Liver (tissue), 8 donors: ENCODE measurements at regions not wholly inside any gene's neighbourhood (a gene's known extent, or its start where the extent isn't known, plus 50 kb on each side); places are given as distances from the start of the nearest gene placed in this dataset.

Experiments
- DNase-seq: peaks from one replicate; pipeline ENCODE4 v3.0.0-alpha.2; 2017; ENCODE audit warnings: low spot score
- H3K27ac ChIP-seq, 2 donors: one replicate each; pipeline ENCODE4 v1.7.0; 2013; ENCODE audit warnings: inconsistent platforms in 2 of 2, low read length in 2 of 2, control low read depth in 1 of 2, low read depth in 1 of 2, mild to moderate bottlenecking in 1 of 2
- H3K27me3 ChIP-seq, 4 donors: one replicate each; pipeline versions ENCODE4 v1.6.1 to v1.7.0; 2013; ENCODE audit warnings: low read length in 3 of 4, inconsistent platforms in 1 of 4, mild to moderate bottlenecking in 1 of 4, moderate library complexity in 1 of 4; ENCODE audit not compliant: control insufficient read depth in 4 of 4, insufficient read depth in 4 of 4
- H3K36me3 ChIP-seq, 4 donors: one replicate each; pipeline versions ENCODE4 v1.6.1 to v1.7.0; 2013; ENCODE audit warnings: low read length in 3 of 4, mild to moderate bottlenecking in 3 of 4, low read depth in 1 of 4, moderate library complexity in 1 of 4; ENCODE audit not compliant: control insufficient read depth in 4 of 4, insufficient read depth in 3 of 4
- H3K4me1 ChIP-seq, 4 donors: one replicate each; pipeline versions ENCODE4 v1.6.1 to v1.7.0; 2013; ENCODE audit warnings: low read length in 3 of 4, mild to moderate bottlenecking in 3 of 4, moderate library complexity in 1 of 4; ENCODE audit not compliant: control insufficient read depth in 4 of 4, insufficient read depth in 4 of 4
- H3K4me3 ChIP-seq, 3 donors: one replicate each; pipeline versions ENCODE4 v1.6.1 to v1.7.0; 2013; ENCODE audit warnings: low read length in 3 of 3, control low read depth in 1 of 3, low read depth in 1 of 3, mild to moderate bottlenecking in 1 of 3
- H3K9ac ChIP-seq, 2 donors: one replicate each; pipeline ENCODE4 v1.7.0; 2013; ENCODE audit warnings: low read length in 2 of 2, mild to moderate bottlenecking in 2 of 2, moderate library complexity in 2 of 2, control low read depth in 1 of 2, low read depth in 1 of 2
- H3K9me3 ChIP-seq, 4 donors: one replicate each; pipeline versions ENCODE4 v1.6.1 to v1.7.0; 2013; ENCODE audit warnings: low read length in 3 of 4; ENCODE audit not compliant: control insufficient read depth in 4 of 4
- CTCF ChIP-seq: fragments of 150-350 bp; IDR thresholded peaks from 2 replicates; pipeline ENCODE4 v1.5.1; 2017; ENCODE audit warnings: improper control_type of control experiment, low read depth, low read length; ENCODE audit not compliant: missing input control
- EGR1 ChIP-seq, 2 donors: IDR thresholded peaks; 2 replicates each; pipeline ENCODE4 v1.6.1; 2016 to 2018; ENCODE audit warnings: antibody characterized with exemption in 2 of 2, low read depth in 2 of 2
- FOXA1 ChIP-seq: IDR thresholded peaks from 2 replicates; pipeline ENCODE4 v1.6.1; 2016; ENCODE audit warnings: antibody characterized with exemption
- FOXA2 ChIP-seq: IDR thresholded peaks from 2 replicates; pipeline ENCODE4 v1.6.1; 2016; ENCODE audit warnings: antibody characterized with exemption
- GABPA ChIP-seq, 2 donors: IDR thresholded peaks in 1 of 2; conservative IDR thresholded peaks in 1 of 2; 2 replicates each; pipeline ENCODE4 v1.6.1; 2016; ENCODE audit warnings: antibody characterized with exemption in 2 of 2, mild to moderate bottlenecking in 1 of 2, moderate library complexity in 1 of 2
- HNF4A ChIP-seq, 2 donors: conservative IDR thresholded peaks; 2 replicates each; pipeline ENCODE4 v1.6.1; 2016; ENCODE audit warnings: antibody characterized with exemption in 2 of 2, mild to moderate bottlenecking in 2 of 2
- HNF4G ChIP-seq: IDR thresholded peaks from 2 replicates; pipeline ENCODE4 v1.6.1; 2016; ENCODE audit warnings: antibody characterized with exemption
- JUND ChIP-seq, 2 donors: IDR thresholded peaks; 2 replicates each; pipeline ENCODE4 v1.6.1; 2016; ENCODE audit warnings: antibody characterized with exemption in 2 of 2
- NR2F2 ChIP-seq: IDR thresholded peaks from 2 replicates; pipeline ENCODE4 v1.6.1; 2016; ENCODE audit warnings: antibody characterized with exemption
- RAD21 ChIP-seq, 2 donors: IDR thresholded peaks; 2 replicates each; pipeline ENCODE4 v1.6.1; 2016; ENCODE audit warnings: antibody characterized with exemption in 2 of 2, mild to moderate bottlenecking in 2 of 2
- RXRA ChIP-seq, 2 donors: IDR thresholded peaks; 2 replicates each; pipeline ENCODE4 v1.6.1; 2017 to 2018; ENCODE audit warnings: antibody characterized with exemption in 2 of 2, mild to moderate bottlenecking in 1 of 2
- SP1 ChIP-seq: IDR thresholded peaks from 2 replicates; pipeline ENCODE4 v1.6.1; 2018; ENCODE audit warnings: antibody characterized with exemption, mild to moderate bottlenecking
- TAF1 ChIP-seq: conservative IDR thresholded peaks from 2 replicates; pipeline ENCODE4 v1.6.1; 2016; ENCODE audit warnings: antibody characterized with exemption, mild to moderate bottlenecking
- YY1 ChIP-seq: IDR thresholded peaks from 2 replicates; pipeline ENCODE4 v1.6.1; 2016; ENCODE audit warnings: antibody characterized with exemption, mild to moderate bottlenecking
- WGBS: extraction: QIAGEN DNeasy Blood & Tissue Kit; methylation state at CpG from one replicate; pipeline ENCODE4 v1.1.7; 2013; 5-methylcytosine and 5-hydroxymethylcytosine counted together
- TF ChIP-seq, protein P1 (sequence below): IDR thresholded peaks from 2 replicates; pipeline ENCODE4 v1.6.1; 2016; ENCODE audit warnings: antibody characterized with exemption, mild to moderate bottlenecking
- TF ChIP-seq, protein P2 (sequence below): IDR thresholded peaks from 2 replicates; pipeline ENCODE4 v1.6.1; 2016; ENCODE audit warnings: antibody characterized with exemption
- TF ChIP-seq, protein P3 (sequence below): IDR thresholded peaks from 2 replicates; pipeline ENCODE4 v1.6.1; 2016; ENCODE audit warnings: antibody characterized with exemption
- TF ChIP-seq, protein P4 (sequence below): IDR thresholded peaks from 2 replicates; pipeline ENCODE4 v1.6.1; 2016; ENCODE audit warnings: antibody characterized with exemption
- donor health status: healthy.
- donor health status: healthy.
- donor health status: healthy.
- donor health status: healthy.
- donor health status: healthy.

- 93% methylated on average over 1 of the region's 1 CpG for WGBS
- Histone ChIP-seq H3K4me1 (no peaks in the 10 kb centered on the region), H3K27ac (no peak overlapping the region), H3K9me3 (no peaks in the 10 kb centered on the region), H3K36me3 (no peaks in the 10 kb centered on the region), H3K27me3 (no peaks in the 10 kb centered on the region), H3K4me3 (no peak overlapping the region), H3K9ac (no peak overlapping the region)
- TF ChIP-seq HNF4A (conservative IDR thresholded peaks at IDR 0.05) (no peak), HNF4G (no peak), FOXA2 (no peak), CTCF (no peak)
- TF ChIP-seq, protein P1, sequence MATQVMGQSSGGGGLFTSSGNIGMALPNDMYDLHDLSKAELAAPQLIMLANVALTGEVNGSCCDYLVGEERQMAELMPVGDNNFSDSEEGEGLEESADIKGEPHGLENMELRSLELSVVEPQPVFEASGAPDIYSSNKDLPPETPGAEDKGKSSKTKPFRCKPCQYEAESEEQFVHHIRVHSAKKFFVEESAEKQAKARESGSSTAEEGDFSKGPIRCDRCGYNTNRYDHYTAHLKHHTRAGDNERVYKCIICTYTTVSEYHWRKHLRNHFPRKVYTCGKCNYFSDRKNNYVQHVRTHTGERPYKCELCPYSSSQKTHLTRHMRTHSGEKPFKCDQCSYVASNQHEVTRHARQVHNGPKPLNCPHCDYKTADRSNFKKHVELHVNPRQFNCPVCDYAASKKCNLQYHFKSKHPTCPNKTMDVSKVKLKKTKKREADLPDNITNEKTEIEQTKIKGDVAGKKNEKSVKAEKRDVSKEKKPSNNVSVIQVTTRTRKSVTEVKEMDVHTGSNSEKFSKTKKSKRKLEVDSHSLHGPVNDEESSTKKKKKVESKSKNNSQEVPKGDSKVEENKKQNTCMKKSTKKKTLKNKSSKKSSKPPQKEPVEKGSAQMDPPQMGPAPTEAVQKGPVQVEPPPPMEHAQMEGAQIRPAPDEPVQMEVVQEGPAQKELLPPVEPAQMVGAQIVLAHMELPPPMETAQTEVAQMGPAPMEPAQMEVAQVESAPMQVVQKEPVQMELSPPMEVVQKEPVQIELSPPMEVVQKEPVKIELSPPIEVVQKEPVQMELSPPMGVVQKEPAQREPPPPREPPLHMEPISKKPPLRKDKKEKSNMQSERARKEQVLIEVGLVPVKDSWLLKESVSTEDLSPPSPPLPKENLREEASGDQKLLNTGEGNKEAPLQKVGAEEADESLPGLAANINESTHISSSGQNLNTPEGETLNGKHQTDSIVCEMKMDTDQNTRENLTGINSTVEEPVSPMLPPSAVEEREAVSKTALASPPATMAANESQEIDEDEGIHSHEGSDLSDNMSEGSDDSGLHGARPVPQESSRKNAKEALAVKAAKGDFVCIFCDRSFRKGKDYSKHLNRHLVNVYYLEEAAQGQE = no peak
- no peak for DNase-seq
Observed at GRCh38 chr2:83528767-83529166, 930.3 kb downstream of the SUCLG1 start.

GRCh38 chr2:83522891-83523493 lies 936.1 kb downstream of the SUCLG1 start:
- Histone ChIP-seq H3K4me1 (peaks cover 0 to 3% (median under 1%) of the 10 kb centered on the region in 4 donors), H3K9ac (no peak overlapping the region), H3K9me3 (peaks cover 0 to under 1% (median 0%) of the 10 kb centered on the region in 4 donors), H3K27ac (peak overlapping the region in 1 of 2 donors; percentile 27), H3K27me3 (no peaks in the 10 kb centered on the region), H3K4me3 (no peak overlapping the region), H3K36me3 (no peaks in the 10 kb centered on the region)
- TF ChIP-seq FOXA2 (peak; percentile 66), YY1 (peak; percentile 68), JUND (IDR thresholded peaks at IDR 0.05) (peak in 1 of 2 donors; percentile 64), NR2F2 (peak; percentile 9), SP1 (peak; percentile 63), RXRA (IDR thresholded peaks at IDR 0.05) (peak; percentile 80 to 91), TAF1 (no peak), HNF4A (conservative IDR thresholded peaks at IDR 0.05) (peak; percentile 76 to 89), RAD21 (IDR thresholded peaks at IDR 0.05) (peak; percentile 33 to 61), EGR1 (IDR thresholded peaks at IDR 0.05; ENCODE audit: low read depth in 2 of 2) (peak in 1 of 2 donors; percentile 12), CTCF (no peak), FOXA1 (peak; percentile 46), GABPA (IDR thresholded peaks at IDR 0.05 in 1 of 2, conservative IDR thresholded peaks at IDR 0.05 in 1 of 2) (no peak), HNF4G (peak; percentile 28)
- TF ChIP-seq, protein P1 = peak; percentile 49
- TF ChIP-seq, protein P2, sequence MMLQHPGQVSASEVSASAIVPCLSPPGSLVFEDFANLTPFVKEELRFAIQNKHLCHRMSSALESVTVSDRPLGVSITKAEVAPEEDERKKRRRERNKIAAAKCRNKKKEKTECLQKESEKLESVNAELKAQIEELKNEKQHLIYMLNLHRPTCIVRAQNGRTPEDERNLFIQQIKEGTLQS = no peak
- TF ChIP-seq, protein P3, sequence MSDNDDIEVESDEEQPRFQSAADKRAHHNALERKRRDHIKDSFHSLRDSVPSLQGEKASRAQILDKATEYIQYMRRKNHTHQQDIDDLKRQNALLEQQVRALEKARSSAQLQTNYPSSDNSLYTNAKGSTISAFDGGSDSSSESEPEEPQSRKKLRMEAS = peak; percentile 40
- TF ChIP-seq, protein P4, sequence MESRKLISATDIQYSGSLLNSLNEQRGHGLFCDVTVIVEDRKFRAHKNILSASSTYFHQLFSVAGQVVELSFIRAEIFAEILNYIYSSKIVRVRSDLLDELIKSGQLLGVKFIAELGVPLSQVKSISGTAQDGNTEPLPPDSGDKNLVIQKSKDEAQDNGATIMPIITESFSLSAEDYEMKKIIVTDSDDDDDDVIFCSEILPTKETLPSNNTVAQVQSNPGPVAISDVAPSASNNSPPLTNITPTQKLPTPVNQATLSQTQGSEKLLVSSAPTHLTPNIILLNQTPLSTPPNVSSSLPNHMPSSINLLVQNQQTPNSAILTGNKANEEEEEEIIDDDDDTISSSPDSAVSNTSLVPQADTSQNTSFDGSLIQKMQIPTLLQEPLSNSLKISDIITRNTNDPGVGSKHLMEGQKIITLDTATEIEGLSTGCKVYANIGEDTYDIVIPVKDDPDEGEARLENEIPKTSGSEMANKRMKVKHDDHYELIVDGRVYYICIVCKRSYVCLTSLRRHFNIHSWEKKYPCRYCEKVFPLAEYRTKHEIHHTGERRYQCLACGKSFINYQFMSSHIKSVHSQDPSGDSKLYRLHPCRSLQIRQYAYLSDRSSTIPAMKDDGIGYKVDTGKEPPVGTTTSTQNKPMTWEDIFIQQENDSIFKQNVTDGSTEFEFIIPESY = peak; percentile 49
- 46% methylated on average over 4 of the region's 4 CpGs for WGBS
- no peak for DNase-seq
